ENCODE measurements at regions not wholly inside any gene's neighbourhood (a gene's known extent, or its start where the extent isn't known, plus 50 kb on each side); places are given as distances from the start of the nearest gene placed in this dataset.

GRCh38 chr18:10009321-10010144, 95.7 kb downstream of the VAPA start:
- no peak for DNase-seq (ENCODE audit: low spot score)
- H3K4me3 ChIP-seq: no peak overlapping the region
- peak overlapping the region; percentile 77 to 93 for H3K27ac ChIP-seq

DNA sequence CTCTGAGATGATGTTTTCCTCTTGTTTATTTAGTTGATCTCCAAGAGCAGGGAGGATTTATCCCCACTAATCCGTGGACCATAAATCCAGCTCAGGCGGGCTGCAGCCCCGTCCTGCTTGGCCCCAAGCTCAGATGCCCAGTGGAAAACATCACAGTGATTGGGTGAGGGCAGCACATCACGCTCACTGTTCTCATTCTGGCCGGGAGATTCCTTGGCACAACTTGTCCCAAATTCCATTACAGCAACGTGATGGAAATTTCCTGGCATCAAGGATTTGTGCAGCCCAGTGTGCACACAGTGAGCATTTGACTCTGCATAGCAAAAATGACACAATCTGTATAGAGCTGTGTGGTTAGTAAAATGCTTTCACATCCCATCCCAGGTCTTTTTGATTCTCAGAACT, 96.8 kb downstream of the VAPA start:
- peaks cover 0 to 52% of the 10 kb centered on the region in 2 donors for H3K4me1 ChIP-seq
- TF ChIP-seq CTCF (IDR thresholded peaks at IDR 0.05): no peak
- H3K4me3 ChIP-seq: no peak overlapping the region
- H3K27me3 ChIP-seq: no peaks in the 10 kb centered on the region
- peak overlapping the region; percentile 77 to 93 for H3K27ac ChIP-seq
- H3K36me3 ChIP-seq: no peaks in the 10 kb centered on the region
- H3K9me3 ChIP-seq: no peaks in the 10 kb centered on the region
- peak; percentile 91 for DNase-seq (ENCODE audit: low spot score)

More at GRCh38 chr18:10009321-10010144, 95.7 kb downstream of the VAPA start:
- H3K36me3 ChIP-seq: no peaks in the 10 kb centered on the region
- H3K4me1 ChIP-seq: peaks cover 0 to 41% of the 10 kb centered on the region in 2 donors
- H3K27me3 ChIP-seq: no peaks in the 10 kb centered on the region
- H3K9me3 ChIP-seq: no peaks in the 10 kb centered on the region
- no peak for TF ChIP-seq CTCF (IDR thresholded peaks at IDR 0.05)

DNA sequence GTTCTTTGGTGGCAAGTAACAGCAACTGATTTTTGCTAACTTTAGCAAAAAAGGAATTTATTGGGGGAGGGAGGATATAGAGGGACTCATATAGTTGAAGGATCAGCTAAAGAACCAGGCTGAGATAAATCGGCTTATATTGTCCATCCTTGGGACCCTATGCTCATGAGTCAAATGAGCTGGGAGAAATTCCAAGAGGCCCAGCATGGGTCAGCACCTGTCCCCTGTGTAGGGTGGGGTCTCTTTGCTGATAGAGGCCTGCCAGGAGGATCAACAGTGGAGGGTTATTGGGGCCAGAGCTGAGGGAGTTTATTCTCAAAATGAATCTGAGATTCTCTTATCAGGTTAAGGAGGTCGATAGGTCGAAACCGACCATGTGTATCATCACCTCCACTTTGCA, 97.2 kb downstream of the VAPA start:
- Histone ChIP-seq H3K9me3 (no peaks in the 10 kb centered on the region), H3K27ac (peak overlapping the region; percentile 77 to 93), H3K27me3 (no peaks in the 10 kb centered on the region), H3K36me3 (no peaks in the 10 kb centered on the region), H3K4me3 (no peak overlapping the region), H3K4me1 (peaks cover 0 to 55% of the 10 kb centered on the region in 2 donors)
- no peak for DNase-seq (ENCODE audit: low spot score)
- TF ChIP-seq CTCF (IDR thresholded peaks at IDR 0.05): no peak

GRCh38 chr18:10011751-10012150, 97.9 kb downstream of the VAPA start:
- DNase-seq (ENCODE audit: low spot score): no peak
- H3K27ac ChIP-seq: peak overlapping the region; percentile 77 to 93
- no peaks in the 10 kb centered on the region for H3K9me3 ChIP-seq
- no peaks in the 10 kb centered on the region for H3K27me3 ChIP-seq
- no peak overlapping the region for H3K4me3 ChIP-seq
- H3K36me3 ChIP-seq: no peaks in the 10 kb centered on the region
- H3K4me1 ChIP-seq: peaks cover 0 to 57% of the 10 kb centered on the region in 2 donors
- no peak for TF ChIP-seq CTCF (IDR thresholded peaks at IDR 0.05)

GRCh38 chr18:10012526-10012925, 98.7 kb downstream of the VAPA start:
- peaks cover 0 to 57% of the 10 kb centered on the region in 2 donors for H3K4me1 ChIP-seq
- no peaks in the 10 kb centered on the region for H3K9me3 ChIP-seq
- no peaks in the 10 kb centered on the region for H3K36me3 ChIP-seq
- H3K4me3 ChIP-seq: no peak overlapping the region
- H3K27me3 ChIP-seq: no peaks in the 10 kb centered on the region
- DNase-seq (ENCODE audit: low spot score): no peak
- peak overlapping the region in 1 of 2 donors; percentile 93 for H3K27ac ChIP-seq
- TF ChIP-seq CTCF (IDR thresholded peaks at IDR 0.05): no peak
